Heart left ventricle (tissue), 13 donors: ENCODE measurements at regions not wholly inside any gene's neighbourhood (a gene's known extent, or its start where the extent isn't known, plus 50 kb on each side); places are given as distances from the start of the nearest gene placed in this dataset.

Experiments used
- CTCF ChIP-seq, 12 donors: fragments of 200-600 bp; sonication (generic) in 4 of 12; IDR thresholded peaks; one replicate each; pipeline versions ENCODE4 v1.5.0 to v1.8.0; 2018 to 2022; ENCODE audit warnings: antibody characterized with exemption in 12 of 12, mild to moderate bottlenecking in 5 of 12
- POLR2A ChIP-seq, 2 donors: fragments of 450-650 bp; IDR thresholded peaks; one replicate each; pipeline ENCODE4 v1.6.1; 2017; ENCODE audit warnings: antibody characterized with exemption in 2 of 2, mild to moderate bottlenecking in 2 of 2, moderate library complexity in 2 of 2
- donor health status: ischemic (EF 13 %, LVEDD 7.1; RV severe dilation, severe dysfunction).
- donor health status: DM: no; HTN: yes; CAD: no.
- donor health status: DM: no; HTN: no; CAD: no.
- donor health status: ischemic (EF 25% LVEDD 6.9; RV normal size, moderate dysfunction).
- donor health status: ischemic (EF 25% LVEDD 5.7; RV mildly dilated, moderate dysfunction).
- donor health status: ischemic (EF 35%, LVEDD 5.7; RV mildly dilated, moderate dysfunction).
- donor health status: nonischemic (EF 11% LVEDD 7.7; RV severe dilation, severe dysfunction).
- donor health status: DM: yes; HTN: yes; CAD: no.
- donor health status: PGD.
- donor health status: ischemic (EF 29% LVEDD 5.4; RV normal size, mild dysfunction).
- donor health status: nonischemic (EF 23%, LVEDD 6.1; RV moderate dilation, normal function).

GRCh38 chr12:113594967-113595366, 123.3 kb upstream of the LHX5 start:
- TF ChIP-seq POLR2A (IDR thresholded peaks at IDR 0.05) (no peak), CTCF (IDR thresholded peaks at IDR 0.05) (no peak)
